DOHH2 (cell line): ENCODE measurements at regions not wholly inside any gene's neighbourhood (a gene's known extent, or its start where the extent isn't known, plus 50 kb on each side); places are given as distances from the start of the nearest gene placed in this dataset.

Experiments used
- H3F3A ChIP-seq: fragments of 200-600 bp; sonication (generic), shearing (Covaris generic); 2 replicates; pipeline ENCODE4 v1.6.0; 2016; ENCODE audit warnings: antibody characterized with exemption, mild to moderate bottlenecking; ENCODE audit not compliant: control insufficient read depth, insufficient read depth
- H3K27ac ChIP-seq: fragments of 200-600 bp; sonication (generic); 2 replicates; pipeline ENCODE4 v1.5.1; 2014; ENCODE audit warnings: low read depth, mild to moderate bottlenecking, low read length, moderate library complexity
- H3K27me3 ChIP-seq: fragments of 200-600 bp; sonication (generic); 2 replicates; pipeline ENCODE4 v1.6.1; 2014; ENCODE audit warnings: mild to moderate bottlenecking, low read length, mixed read lengths; ENCODE audit not compliant: control insufficient read depth
- H3K36me3 ChIP-seq: fragments of 200-600 bp; sonication (generic); 2 replicates; pipeline ENCODE4 v1.6.1; 2014; ENCODE audit warnings: mild to moderate bottlenecking, low read length, moderate library complexity, mixed read lengths; ENCODE audit not compliant: control insufficient read depth
- H3K4me1 ChIP-seq: fragments of 200-600 bp; sonication (generic); 2 replicates; pipeline ENCODE4 v1.6.1; 2014; ENCODE audit warnings: mild to moderate bottlenecking, low read length, mixed read lengths; ENCODE audit not compliant: control insufficient read depth
- H3K4me2 ChIP-seq: fragments of 200-600 bp; sonication (generic); 2 replicates; pipeline ENCODE4 v1.6.0; 2014; ENCODE audit warnings: mild to moderate bottlenecking, low read length, moderate library complexity
- H3K4me3 ChIP-seq: fragments of 200-600 bp; sonication (generic); 2 replicates; pipeline ENCODE4 v1.5.1; 2014; ENCODE audit warnings: mild to moderate bottlenecking, low read length, mixed read lengths
- H3K79me2 ChIP-seq: fragments of 200-600 bp; sonication (generic); 2 replicates; pipeline ENCODE4 v1.6.1; 2014; ENCODE audit warnings: mild to moderate bottlenecking, low read length, mixed read lengths; ENCODE audit not compliant: control insufficient read depth
- H3K9me2 ChIP-seq: fragments of 200-600 bp; sonication (generic); replicated peaks from 2 replicates; pipeline ENCODE4 v1.6.1; 2014; ENCODE audit warnings: mild to moderate bottlenecking, low read length, mixed read lengths; ENCODE audit not compliant: control insufficient read depth
- H3K9me3 ChIP-seq: fragments of 200-600 bp; sonication (generic); 2 replicates; pipeline ENCODE4 v1.6.1; 2014; ENCODE audit warnings: antibody characterized with exemption, low read length, mixed read lengths; ENCODE audit not compliant: control insufficient read depth, insufficient read depth
- H4K20me1 ChIP-seq: fragments of 200-600 bp; sonication (generic); 2 replicates; pipeline ENCODE4 v1.6.0; 2014; ENCODE audit warnings: low read depth, mild to moderate bottlenecking, antibody characterized with exemption, low read length, moderate library complexity; ENCODE audit not compliant: control insufficient read depth, insufficient read depth
- CTCF ChIP-seq: fragments of 200-600 bp; sonication (generic); IDR thresholded peaks from one replicate; pipeline ENCODE4 v1.5.1; 2014; ENCODE audit warnings: antibody characterized with exemption, mild to moderate bottlenecking, low read depth, low read length; ENCODE audit not compliant: poor library complexity, severe bottlenecking
- EZH2phosphoT487 ChIP-seq: fragments of 200-600 bp; sonication (generic); IDR thresholded peaks from 2 replicates; pipeline ENCODE4 v1.6.1; 2017; ENCODE audit warnings: borderline replicate concordance, mild to moderate bottlenecking, antibody characterized with exemption, low read length, moderate library complexity, mixed read lengths

- Histone ChIP-seq H4K20me1 (no peaks in the 10 kb centered on the region), H3K9me2 (no peaks in the 10 kb centered on the region), H3F3A (no peaks in the 10 kb centered on the region), H3K4me1 (no peaks in the 10 kb centered on the region), H3K27ac (no peak overlapping the region), H3K36me3 (no peaks in the 10 kb centered on the region), H3K4me2 (no peak overlapping the region), H3K79me2 (no peaks in the 10 kb centered on the region), H3K4me3 (no peak overlapping the region), H3K9me3 (no peaks in the 10 kb centered on the region), H3K27me3 (peaks cover 2% of the 10 kb centered on the region; the same call in 1 of the 2 replicates)
- TF ChIP-seq CTCF (no peak), EZH2phosphoT487 (no peak)
These were observed 50.4 kb upstream of the TJP1 start for GRCh38 chr15:29872716-29873115.
